ENCODE measurements at regions not wholly inside any gene's neighbourhood (a gene's known extent, or its start where the extent isn't known, plus 50 kb on each side); places are given as distances from the start of the nearest gene placed in this dataset.

- no peak for DNase-seq (ENCODE audit: low read depth)
- TF ChIP-seq, protein P1, sequence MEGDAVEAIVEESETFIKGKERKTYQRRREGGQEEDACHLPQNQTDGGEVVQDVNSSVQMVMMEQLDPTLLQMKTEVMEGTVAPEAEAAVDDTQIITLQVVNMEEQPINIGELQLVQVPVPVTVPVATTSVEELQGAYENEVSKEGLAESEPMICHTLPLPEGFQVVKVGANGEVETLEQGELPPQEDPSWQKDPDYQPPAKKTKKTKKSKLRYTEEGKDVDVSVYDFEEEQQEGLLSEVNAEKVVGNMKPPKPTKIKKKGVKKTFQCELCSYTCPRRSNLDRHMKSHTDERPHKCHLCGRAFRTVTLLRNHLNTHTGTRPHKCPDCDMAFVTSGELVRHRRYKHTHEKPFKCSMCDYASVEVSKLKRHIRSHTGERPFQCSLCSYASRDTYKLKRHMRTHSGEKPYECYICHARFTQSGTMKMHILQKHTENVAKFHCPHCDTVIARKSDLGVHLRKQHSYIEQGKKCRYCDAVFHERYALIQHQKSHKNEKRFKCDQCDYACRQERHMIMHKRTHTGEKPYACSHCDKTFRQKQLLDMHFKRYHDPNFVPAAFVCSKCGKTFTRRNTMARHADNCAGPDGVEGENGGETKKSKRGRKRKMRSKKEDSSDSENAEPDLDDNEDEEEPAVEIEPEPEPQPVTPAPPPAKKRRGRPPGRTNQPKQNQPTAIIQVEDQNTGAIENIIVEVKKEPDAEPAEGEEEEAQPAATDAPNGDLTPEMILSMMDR (conservative IDR thresholded peaks at IDR 0.05; ENCODE audit: low read depth, low read length), result no peak
- no peak overlapping the region for H3K4me3 ChIP-seq (ENCODE audit: low read length)
Observed at GRCh38 chr11:45036733-45037132, 86.0 kb upstream of the TP53I11 start.

- DNase-seq (ENCODE audit: low read depth), result no peak
- H3K4me3 ChIP-seq (ENCODE audit: low read length), result no peak overlapping the region
- TF ChIP-seq, protein P1 (conservative IDR thresholded peaks at IDR 0.05; ENCODE audit: low read depth, low read length), result no peak
Observed at GRCh38 chr11:45037434-45038005, 86.8 kb upstream of the TP53I11 start.

DNA sequence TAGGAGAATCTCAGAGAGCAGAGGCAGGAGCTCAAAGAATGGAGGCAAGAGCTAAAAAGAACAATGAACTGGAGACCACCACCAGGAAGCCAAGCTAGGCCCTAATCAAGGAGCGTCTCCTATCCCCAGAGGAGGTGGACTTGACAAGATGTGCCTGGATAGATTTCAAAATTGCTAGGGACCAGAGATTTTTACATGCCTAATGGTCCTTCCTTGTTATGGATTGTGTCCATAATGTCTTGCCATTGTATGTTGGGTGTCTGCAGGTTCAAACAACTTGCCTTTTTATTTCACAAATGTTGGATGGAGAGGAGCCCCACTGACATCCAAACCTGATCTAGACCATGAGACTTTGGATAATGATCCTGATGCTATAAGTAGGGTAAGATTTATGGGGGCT, 88.2 kb upstream of the TP53I11 start:
- no peak for DNase-seq (ENCODE audit: low read depth)
- TF ChIP-seq, protein P1 (conservative IDR thresholded peaks at IDR 0.05; ENCODE audit: low read depth, low read length), result no peak
- H3K4me3 ChIP-seq (ENCODE audit: low read length), result no peak overlapping the region

GRCh38 chr11:45041596-45041995, 90.9 kb upstream of the TP53I11 start:
- no peak overlapping the region for H3K4me3 ChIP-seq (ENCODE audit: low read length)
- TF ChIP-seq, protein P1 (conservative IDR thresholded peaks at IDR 0.05; ENCODE audit: low read depth, low read length), result no peak
- no peak for DNase-seq (ENCODE audit: low read depth)

DNA sequence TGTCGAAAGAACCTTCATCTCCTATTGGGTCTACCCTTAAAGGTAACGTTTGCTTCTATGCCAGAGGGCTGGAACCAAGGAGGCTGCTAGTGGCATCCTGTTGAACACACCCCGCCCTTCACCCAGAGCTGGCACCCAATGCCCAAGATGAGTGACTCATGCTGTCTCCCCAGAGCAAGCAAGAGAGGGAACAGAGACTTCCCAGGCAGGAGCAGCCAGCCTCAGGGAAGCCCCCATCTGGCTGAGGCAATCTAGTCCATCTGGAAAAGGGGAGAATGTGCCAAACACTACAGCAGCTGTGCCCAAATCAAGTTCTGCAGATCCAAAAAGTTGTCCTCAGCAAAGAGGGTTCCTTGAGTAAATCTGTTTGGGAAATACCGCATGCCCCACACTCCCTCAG, 91.9 kb upstream of the TP53I11 start:
- no peak for DNase-seq (ENCODE audit: low read depth)
- no peak overlapping the region for H3K4me3 ChIP-seq (ENCODE audit: low read length)
- TF ChIP-seq, protein P1 (conservative IDR thresholded peaks at IDR 0.05; ENCODE audit: low read depth, low read length), result no peak

DNA sequence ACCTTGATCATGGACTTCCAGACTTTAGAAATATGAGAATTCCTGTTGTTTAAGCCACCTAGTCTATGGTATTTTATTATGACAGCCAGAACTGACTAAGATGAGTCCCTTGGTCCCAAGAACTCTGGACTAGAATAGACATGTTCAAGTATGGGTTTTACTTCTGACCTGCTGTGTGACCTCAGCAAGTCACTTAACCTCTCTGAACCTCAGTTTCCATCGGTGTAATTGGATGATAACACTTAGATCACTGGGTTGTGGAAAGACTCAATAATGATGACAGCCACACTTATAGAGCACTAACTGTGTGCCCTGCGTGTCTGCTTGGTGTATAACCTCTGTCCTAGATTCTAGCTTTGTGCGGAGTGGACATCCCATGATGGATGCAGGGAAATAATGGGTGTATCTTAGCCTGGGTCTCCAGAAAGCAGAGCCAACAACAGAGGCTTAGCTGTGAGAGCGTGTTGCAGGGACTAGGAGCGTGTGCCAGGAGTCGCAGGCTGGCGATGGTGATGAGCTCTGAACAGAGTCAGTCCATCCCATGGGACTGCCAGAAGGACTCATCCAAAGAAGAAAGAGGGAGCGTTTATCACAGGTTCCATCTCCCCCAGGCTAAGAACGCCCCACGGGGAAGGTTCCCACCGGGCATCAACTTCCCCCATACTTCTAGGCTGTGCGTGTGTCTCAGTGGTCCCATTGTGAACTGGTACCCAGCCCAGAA, 93.2 kb upstream of the TP53I11 start:
- no peak overlapping the region for H3K4me3 ChIP-seq (ENCODE audit: low read length)
- TF ChIP-seq, protein P1 (conservative IDR thresholded peaks at IDR 0.05; ENCODE audit: low read depth, low read length), result no peak
- no peak for DNase-seq (ENCODE audit: low read depth)
